Lower leg skin (tissue), 4 donors: ENCODE measurements at regions not wholly inside any gene's neighbourhood (a gene's known extent, or its start where the extent isn't known, plus 50 kb on each side); places are given as distances from the start of the nearest gene placed in this dataset.

Experiments used
- DNase-seq, 2 donors: peaks; one replicate each; pipeline ENCODE4 v3.0.0-alpha.2; 2019; ENCODE audit warnings: low spot score in 2 of 2
- H3K4me3 ChIP-seq: fragments of 200-600 bp; sonication (generic); 2 replicates; pipeline ENCODE4 v1.5.1; 2017; ENCODE audit warnings: mild to moderate bottlenecking, low read depth; ENCODE audit not compliant: poor library complexity, severe bottlenecking
- CTCF ChIP-seq, 3 donors: fragments of 450-650 bp; IDR thresholded peaks; one replicate each; pipeline ENCODE4 v1.5.1; 2016; ENCODE audit warnings: antibody characterized with exemption in 3 of 3, mild to moderate bottlenecking in 3 of 3, moderate library complexity in 2 of 3
- POLR2A ChIP-seq, 2 donors: fragments of 450-650 bp; IDR thresholded peaks; one replicate each; pipeline ENCODE4 v1.6.1; 2016 to 2017; ENCODE audit warnings: antibody characterized with exemption in 2 of 2, mild to moderate bottlenecking in 1 of 2, moderate library complexity in 1 of 2
- WGBS, 2 donors: methylation state at CpG; one replicate each; pipeline ENCODE4 v1.1.5; 2018; 5-methylcytosine and 5-hydroxymethylcytosine counted together
- intact Hi-C: fragments of 100-400 bp; cut with DNase I; formaldehyde crosslinking; loops from one replicate; pipeline ENCODE4 v1.15.0; 2023; ENCODE audit warnings: low total_unique reads

- no peak overlapping the region for H3K4me3 ChIP-seq
- DNase-seq, result no peak
- intact Hi-C loops, result no loop called here
- WGBS, 2 donors, result 24 to 35% methylated on average over 4 of the region's 4 CpGs
- TF ChIP-seq POLR2A (IDR thresholded peaks at IDR 0.05) (no peak), CTCF (IDR thresholded peaks at IDR 0.05) (no peak)
These were observed 137.3 kb downstream of the NAV1 start for GRCh38 chr1:201676197-201676596.

DNA sequence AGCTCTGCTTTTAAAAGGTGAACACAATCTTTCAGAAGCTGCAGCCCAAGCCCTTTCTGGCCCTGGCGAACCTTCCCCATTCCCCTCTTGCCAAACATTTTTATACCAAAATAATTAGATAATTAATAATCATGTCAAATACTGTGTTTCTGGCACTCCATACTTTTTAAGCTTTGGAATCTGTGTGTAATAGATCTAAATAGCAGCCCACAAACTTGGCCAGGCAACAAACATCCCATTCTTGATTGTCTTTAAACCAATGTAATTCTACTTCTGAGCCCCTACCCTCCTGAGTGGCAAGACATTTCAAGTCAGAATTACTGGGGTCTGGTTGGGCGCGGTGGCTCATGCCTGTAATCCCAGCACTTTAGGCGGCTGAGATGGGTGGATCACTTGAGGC lies 137.7 kb downstream of the NAV1 start:
- intact Hi-C loops, result no loop called here
- 88 to 90% methylated on average over 4 of the region's 4 CpGs for WGBS, 2 donors
- DNase-seq, result no peak
- no peak for TF ChIP-seq POLR2A (IDR thresholded peaks at IDR 0.05)
- TF ChIP-seq CTCF (IDR thresholded peaks at IDR 0.05), result no peak
- no peak overlapping the region for H3K4me3 ChIP-seq

GRCh38 chr1:201678264-201679101 lies 139.6 kb downstream of the NAV1 start:
- intact Hi-C loops, result no loop called here
- 53 to 65% methylated on average over 9 of the region's 9 CpGs for WGBS, 2 donors
- no peak for DNase-seq
- no peak overlapping the region for H3K4me3 ChIP-seq
- TF ChIP-seq POLR2A (IDR thresholded peaks at IDR 0.05) (no peak), CTCF (IDR thresholded peaks at IDR 0.05) (no peak)

GRCh38 chr1:201681375-201681774 lies 142.4 kb downstream of the NAV1 start:
- 74 to 78% methylated on average over 8 of the region's 8 CpGs for WGBS, 2 donors
- intact Hi-C loops, result no loop called here
- TF ChIP-seq POLR2A (IDR thresholded peaks at IDR 0.05), result no peak
- no peak for TF ChIP-seq CTCF (IDR thresholded peaks at IDR 0.05)
- no peak overlapping the region for H3K4me3 ChIP-seq
- no peak for DNase-seq

DNA sequence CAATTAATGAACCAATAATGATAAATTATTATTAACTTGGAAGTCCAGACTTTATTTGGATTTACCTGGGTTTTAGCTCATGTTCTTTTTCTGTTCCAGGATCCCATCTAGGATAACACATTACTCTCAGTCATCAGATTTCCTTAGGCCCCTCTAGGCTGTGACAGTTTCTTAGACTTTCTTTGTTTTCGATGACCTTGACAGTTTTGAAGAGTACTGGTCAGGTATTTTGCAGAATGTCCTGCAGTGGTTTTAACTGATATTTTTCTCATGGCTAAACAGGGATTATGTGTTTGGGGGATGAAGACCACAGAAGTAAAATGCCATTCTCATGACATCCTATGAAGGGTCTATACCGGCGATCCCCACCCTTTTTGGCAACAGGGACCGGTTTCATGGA lies 144.0 kb downstream of the NAV1 start:
- WGBS, 2 donors, result 84 to 94% methylated on average over 4 of the region's 4 CpGs
- TF ChIP-seq POLR2A (IDR thresholded peaks at IDR 0.05) (no peak), CTCF (IDR thresholded peaks at IDR 0.05) (no peak)
- H3K4me3 ChIP-seq, result no peak overlapping the region
- intact Hi-C loops, result no loop called here
- DNase-seq, result no peak

DNA sequence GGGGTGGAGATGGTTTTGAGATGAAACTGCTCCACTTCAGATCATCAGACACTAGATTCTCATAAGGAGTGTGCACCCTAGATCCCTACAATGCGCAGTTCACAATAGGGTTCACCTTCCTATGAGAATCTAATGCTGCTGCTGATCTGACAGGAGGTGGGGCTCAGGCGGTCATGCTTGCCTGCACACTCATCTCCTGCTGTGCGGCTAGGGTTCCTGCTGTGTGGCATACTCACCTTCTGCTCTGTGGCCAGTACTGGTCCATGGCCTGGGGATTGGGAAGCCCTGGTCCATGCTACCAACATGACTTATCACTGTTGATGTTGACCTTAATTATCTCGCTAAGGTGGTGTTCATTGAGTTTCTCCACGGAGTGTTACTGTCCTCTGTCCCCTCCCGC lies 144.5 kb downstream of the NAV1 start:
- 94 to 95% methylated on average over 6 of the region's 6 CpGs for WGBS, 2 donors
- intact Hi-C loops, result no loop called here
- TF ChIP-seq POLR2A (IDR thresholded peaks at IDR 0.05) (no peak), CTCF (IDR thresholded peaks at IDR 0.05) (no peak)
- H3K4me3 ChIP-seq, result no peak overlapping the region
- DNase-seq, result no peak
